Progenitor cell of endocrine pancreas (in vitro differentiated cells): ENCODE measurements at regions not wholly inside any gene's neighbourhood (a gene's known extent, or its start where the extent isn't known, plus 50 kb on each side); places are given as distances from the start of the nearest gene placed in this dataset.

Experiments
- DNase-seq: peaks from one replicate; pipeline ENCODE4 v3.0.0; 2021; ENCODE audit warnings: low spot score; ENCODE audit not compliant: unreplicated experiment
- H3K27ac Mint-ChIP-seq: 2 replicates; pipeline ENCODE4 v1.8.0; 2021; ENCODE audit warnings: mild to moderate bottlenecking, moderate library complexity, mixed read lengths
- H3K27me3 Mint-ChIP-seq: 2 replicates; pipeline ENCODE4 v1.8.0; 2021; ENCODE audit warnings: mixed read lengths
- H3K36me3 Mint-ChIP-seq: 2 replicates; pipeline ENCODE4 v1.8.0; 2022; ENCODE audit warnings: mixed read lengths; ENCODE audit not compliant: insufficient read depth
- H3K4me1 Mint-ChIP-seq: 2 replicates; pipeline ENCODE4 v1.8.0; 2021; ENCODE audit warnings: low read depth, mixed read lengths
- H3K4me3 Mint-ChIP-seq: 2 replicates; pipeline ENCODE4 v1.8.0; 2021; ENCODE audit warnings: low read depth, mild to moderate bottlenecking, moderate library complexity, mixed read lengths
- H3K9me3 Mint-ChIP-seq: 2 replicates; pipeline ENCODE4 v1.8.0; 2021; ENCODE audit warnings: low read depth, mixed read lengths
- TF ChIP-seq, protein P1 (sequence below): fragments of 200-600 bp; sonication (generic); IDR thresholded peaks from one replicate; pipeline ENCODE4 v1.5.0; 2021; ENCODE audit warnings: antibody characterized with exemption, mild to moderate bottlenecking; ENCODE audit not compliant: unreplicated experiment

- H3K4me3 Mint-ChIP-seq = no peak overlapping the region
Observed at GRCh38 chr18:66995270-66995669, 391.4 kb upstream of the CDH19 start.

GRCh38 chr18:66994790-66995189 is 390.9 kb upstream of the CDH19 start:
- TF ChIP-seq, protein P1, sequence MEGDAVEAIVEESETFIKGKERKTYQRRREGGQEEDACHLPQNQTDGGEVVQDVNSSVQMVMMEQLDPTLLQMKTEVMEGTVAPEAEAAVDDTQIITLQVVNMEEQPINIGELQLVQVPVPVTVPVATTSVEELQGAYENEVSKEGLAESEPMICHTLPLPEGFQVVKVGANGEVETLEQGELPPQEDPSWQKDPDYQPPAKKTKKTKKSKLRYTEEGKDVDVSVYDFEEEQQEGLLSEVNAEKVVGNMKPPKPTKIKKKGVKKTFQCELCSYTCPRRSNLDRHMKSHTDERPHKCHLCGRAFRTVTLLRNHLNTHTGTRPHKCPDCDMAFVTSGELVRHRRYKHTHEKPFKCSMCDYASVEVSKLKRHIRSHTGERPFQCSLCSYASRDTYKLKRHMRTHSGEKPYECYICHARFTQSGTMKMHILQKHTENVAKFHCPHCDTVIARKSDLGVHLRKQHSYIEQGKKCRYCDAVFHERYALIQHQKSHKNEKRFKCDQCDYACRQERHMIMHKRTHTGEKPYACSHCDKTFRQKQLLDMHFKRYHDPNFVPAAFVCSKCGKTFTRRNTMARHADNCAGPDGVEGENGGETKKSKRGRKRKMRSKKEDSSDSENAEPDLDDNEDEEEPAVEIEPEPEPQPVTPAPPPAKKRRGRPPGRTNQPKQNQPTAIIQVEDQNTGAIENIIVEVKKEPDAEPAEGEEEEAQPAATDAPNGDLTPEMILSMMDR = no peak
- H3K27ac Mint-ChIP-seq = no peak overlapping the region
- no peaks in the 10 kb centered on the region for H3K27me3 Mint-ChIP-seq
- peaks cover 3% of the 10 kb centered on the region for H3K4me1 Mint-ChIP-seq
- no peaks in the 10 kb centered on the region for H3K9me3 Mint-ChIP-seq
- no peak for DNase-seq
- H3K36me3 Mint-ChIP-seq = no peaks in the 10 kb centered on the region
- no peak overlapping the region for H3K4me3 Mint-ChIP-seq

More at GRCh38 chr18:66995270-66995669, 391.4 kb upstream of the CDH19 start:
- Mint-ChIP-seq H3K36me3 (no peaks in the 10 kb centered on the region), H3K4me1 (peaks cover 6% of the 10 kb centered on the region), H3K27ac (no peak overlapping the region), H3K9me3 (no peaks in the 10 kb centered on the region), H3K27me3 (no peaks in the 10 kb centered on the region)
- TF ChIP-seq, protein P1 = no peak
- no peak for DNase-seq

- TF ChIP-seq, protein P1 = no peak
- no peak overlapping the region for H3K4me3 Mint-ChIP-seq
- H3K9me3 Mint-ChIP-seq = no peaks in the 10 kb centered on the region
- DNase-seq = no peak
- no peaks in the 10 kb centered on the region for H3K4me1 Mint-ChIP-seq
- no peaks in the 10 kb centered on the region for H3K36me3 Mint-ChIP-seq
- no peaks in the 10 kb centered on the region for H3K27me3 Mint-ChIP-seq
- no peak overlapping the region for H3K27ac Mint-ChIP-seq
Observed at GRCh38 chr18:66993492-66993891, 389.6 kb upstream of the CDH19 start.

DNA sequence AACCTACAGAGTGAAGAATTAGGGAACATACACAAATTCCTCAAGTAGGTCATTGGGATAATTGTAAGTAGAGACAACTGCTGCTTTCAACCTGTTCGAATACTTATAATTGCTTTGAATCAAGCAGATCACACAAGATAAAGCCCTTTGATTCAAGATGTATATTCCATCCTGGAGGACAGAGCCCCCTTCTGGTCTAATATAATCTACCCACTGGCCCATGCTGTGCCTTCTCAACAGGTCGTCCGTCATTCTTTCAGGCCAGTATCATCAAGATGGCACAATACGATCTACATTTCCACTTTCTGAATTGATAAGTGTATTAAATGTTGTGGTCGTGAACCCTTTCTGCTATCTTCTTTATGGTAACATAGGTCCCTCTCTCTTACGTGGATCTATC is 387.0 kb upstream of the CDH19 start:
- H3K27me3 Mint-ChIP-seq = no peaks in the 10 kb centered on the region
- no peaks in the 10 kb centered on the region for H3K36me3 Mint-ChIP-seq
- TF ChIP-seq, protein P1 = no peak
- H3K9me3 Mint-ChIP-seq = no peaks in the 10 kb centered on the region
- no peak overlapping the region for H3K4me3 Mint-ChIP-seq
- H3K27ac Mint-ChIP-seq = no peak overlapping the region
- H3K4me1 Mint-ChIP-seq = no peaks in the 10 kb centered on the region
- no peak for DNase-seq

DNA sequence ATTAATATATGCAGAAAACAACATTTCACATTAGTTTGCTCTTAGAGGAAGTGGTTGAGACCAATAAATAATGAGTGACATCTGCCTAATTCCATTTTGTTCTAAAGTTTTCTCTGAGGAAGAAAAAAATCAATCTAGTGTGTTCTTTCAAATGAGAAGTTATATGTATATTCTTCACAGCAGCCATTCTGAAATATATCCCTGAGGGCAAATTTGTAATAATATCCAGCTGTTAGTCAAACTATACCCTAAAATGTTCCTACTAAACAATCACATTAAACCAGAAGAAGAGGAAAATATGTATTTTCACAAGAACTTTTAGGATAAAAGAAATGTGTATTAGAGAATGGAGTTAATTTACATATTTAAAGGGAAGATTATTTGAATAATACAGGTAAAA is 375.1 kb upstream of the CDH19 start:
- Mint-ChIP-seq H3K36me3 (no peaks in the 10 kb centered on the region), H3K27ac (no peak overlapping the region), H3K4me3 (no peak overlapping the region), H3K27me3 (no peaks in the 10 kb centered on the region), H3K9me3 (peaks cover under 1% of the 10 kb centered on the region), H3K4me1 (no peaks in the 10 kb centered on the region)
- no peak for DNase-seq
- TF ChIP-seq, protein P1 = no peak
